K562 (cell line): ENCODE measurements at regions not wholly inside any gene's neighbourhood (a gene's known extent, or its start where the extent isn't known, plus 50 kb on each side); places are given as distances from the start of the nearest gene placed in this dataset.

Experiments
- CEBPB ChIP-seq: fragments of 450-650 bp; IDR thresholded peaks from 2 replicates; pipeline ENCODE4 v1.6.1; 2016; ENCODE audit warnings: missing genetic modification characterization, missing compliant biosample characterization
- GABPA ChIP-seq: fragments of 200-800 bp; sonication (Bioruptor generic); conservative IDR thresholded peaks from 2 replicates; pipeline ENCODE4 v1.6.1; 2016; ENCODE audit warnings: low read depth, missing genetic modification characterization, missing compliant biosample characterization
- HEY1 ChIP-seq: fragments of 250-450 bp; sonication (Bioruptor Pico); IDR thresholded peaks from 2 replicates; pipeline ENCODE4 v1.5.0; 2020; ENCODE audit warnings: mild to moderate bottlenecking, moderate library complexity, borderline replicate concordance
- HLTF ChIP-seq: fragments of 450-650 bp; IDR thresholded peaks from 2 replicates; pipeline ENCODE4 v1.6.1; 2016
- MYNN ChIP-seq, 2 experiments: sonication (generic); formaldehyde crosslinking in 1 of 2; IDR thresholded peaks; 2 replicates each; pipeline versions ENCODE4 v1.5.0 to v1.6.1; 2016 to 2020; ENCODE audit warnings: antibody characterized with exemption in 1 of 2, missing genetic modification reagents in 1 of 2
- SIN3B ChIP-seq: fragments of 450-650 bp; IDR thresholded peaks from 2 replicates; pipeline ENCODE4 v1.6.1; 2017; ENCODE audit warnings: low read depth, mild to moderate bottlenecking, moderate library complexity
- SNRNP70 ChIP-seq: fragments of 200-400 bp; formaldehyde crosslinking; optimal IDR thresholded peaks from 2 replicates; pipeline ENCODE3; 2017; ENCODE audit warnings: low read depth, low read length
- ZNF184 ChIP-seq: sonication (generic); formaldehyde crosslinking; IDR thresholded peaks from 2 replicates; pipeline ENCODE4 v1.5.0; 2020; ENCODE audit warnings: missing genetic modification reagents
- ZNF766 ChIP-seq: fragments of 200-800 bp; sonication (Bioruptor generic); conservative IDR thresholded peaks from 2 replicates; pipeline ENCODE4 v1.6.1; 2016; ENCODE audit warnings: missing genetic modification characterization, missing compliant biosample characterization
- ZSCAN32 ChIP-seq: fragments of 450-650 bp; formaldehyde crosslinking; IDR thresholded peaks from 2 replicates; pipeline ENCODE4 v1.4.0; 2020; ENCODE audit warnings: mild to moderate bottlenecking, moderate library complexity
- TF ChIP-seq, protein P1 (sequence below): sonication (generic); formaldehyde crosslinking; IDR thresholded peaks from 2 replicates; pipeline ENCODE4 v1.8.1; 2023; ENCODE audit warnings: mild to moderate bottlenecking, missing genetic modification reagents
- TF ChIP-seq, protein P2 (sequence below): fragments of 450-650 bp; IDR thresholded peaks from 2 replicates; pipeline ENCODE4 v1.6.1; 2018; ENCODE audit warnings: mild to moderate bottlenecking, low read depth; ENCODE audit not compliant: partially characterized antibody
- TF ChIP-seq, protein P3 (sequence below): fragments of 450-650 bp; formaldehyde crosslinking; IDR thresholded peaks from 2 replicates; pipeline ENCODE4 v1.4.0; 2022; ENCODE audit warnings: missing genetic modification characterization
- TF ChIP-seq, protein P4 (sequence below): fragments of 450-650 bp; formaldehyde crosslinking; conservative IDR thresholded peaks from 2 replicates; pipeline ENCODE4 v1.4.0; 2022; ENCODE audit warnings: mild to moderate bottlenecking, missing genetic modification characterization
- TF ChIP-seq, protein P5 (sequence below): fragments of 200-800 bp; sonication (Bioruptor generic); IDR thresholded peaks from 2 replicates; pipeline ENCODE4 v1.6.1; 2016; ENCODE audit warnings: missing genetic modification characterization, missing compliant biosample characterization

DNA sequence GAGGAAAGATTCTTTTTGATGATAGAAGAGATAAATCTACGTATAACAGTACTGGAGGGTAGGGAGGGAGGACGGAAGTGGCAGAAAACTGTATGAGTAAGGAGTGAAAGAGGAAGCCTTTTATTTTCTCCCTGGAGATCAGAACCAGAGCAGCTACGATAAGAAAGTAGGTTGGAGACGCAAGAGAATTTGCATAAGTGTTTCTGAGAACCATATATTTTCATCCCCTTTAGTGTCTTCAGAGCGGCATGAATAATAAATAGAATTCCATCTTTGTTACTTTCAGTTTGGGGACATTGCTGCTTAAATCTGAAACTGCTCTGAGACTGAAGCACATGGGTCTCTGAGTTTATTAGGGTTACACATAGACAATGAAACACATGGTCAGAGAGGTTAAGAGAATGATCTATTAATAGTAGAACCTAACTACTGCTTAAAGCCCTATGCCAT lies 230.2 kb upstream of the TNP1 start (continued):
- TF ChIP-seq, protein P1, sequence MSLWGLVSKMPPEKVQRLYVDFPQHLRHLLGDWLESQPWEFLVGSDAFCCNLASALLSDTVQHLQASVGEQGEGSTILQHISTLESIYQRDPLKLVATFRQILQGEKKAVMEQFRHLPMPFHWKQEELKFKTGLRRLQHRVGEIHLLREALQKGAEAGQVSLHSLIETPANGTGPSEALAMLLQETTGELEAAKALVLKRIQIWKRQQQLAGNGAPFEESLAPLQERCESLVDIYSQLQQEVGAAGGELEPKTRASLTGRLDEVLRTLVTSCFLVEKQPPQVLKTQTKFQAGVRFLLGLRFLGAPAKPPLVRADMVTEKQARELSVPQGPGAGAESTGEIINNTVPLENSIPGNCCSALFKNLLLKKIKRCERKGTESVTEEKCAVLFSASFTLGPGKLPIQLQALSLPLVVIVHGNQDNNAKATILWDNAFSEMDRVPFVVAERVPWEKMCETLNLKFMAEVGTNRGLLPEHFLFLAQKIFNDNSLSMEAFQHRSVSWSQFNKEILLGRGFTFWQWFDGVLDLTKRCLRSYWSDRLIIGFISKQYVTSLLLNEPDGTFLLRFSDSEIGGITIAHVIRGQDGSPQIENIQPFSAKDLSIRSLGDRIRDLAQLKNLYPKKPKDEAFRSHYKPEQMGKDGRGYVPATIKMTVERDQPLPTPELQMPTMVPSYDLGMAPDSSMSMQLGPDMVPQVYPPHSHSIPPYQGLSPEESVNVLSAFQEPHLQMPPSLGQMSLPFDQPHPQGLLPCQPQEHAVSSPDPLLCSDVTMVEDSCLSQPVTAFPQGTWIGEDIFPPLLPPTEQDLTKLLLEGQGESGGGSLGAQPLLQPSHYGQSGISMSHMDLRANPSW (CRISPR knock-in tag): no peak
- TF ChIP-seq HEY1 (CRISPR knock-in tag) (no peak), SNRNP70 (no peak), ZSCAN32 (CRISPR knock-in tag) (no peak), HLTF (no peak), ZNF766 (CRISPR knock-in tag) (0 out of 2 replicates have a peak, but pooled peaks have one; percentile 17), MYNN (IDR thresholded peaks at IDR 0.05) (no peak), MYNN (CRISPR knock-in tag; IDR thresholded peaks at IDR 0.05) (no peak), ZNF184 (no peak), GABPA (tag) (peak; percentile 55), SIN3B (no peak), CEBPB (tag) (no peak)
- TF ChIP-seq, protein P2, sequence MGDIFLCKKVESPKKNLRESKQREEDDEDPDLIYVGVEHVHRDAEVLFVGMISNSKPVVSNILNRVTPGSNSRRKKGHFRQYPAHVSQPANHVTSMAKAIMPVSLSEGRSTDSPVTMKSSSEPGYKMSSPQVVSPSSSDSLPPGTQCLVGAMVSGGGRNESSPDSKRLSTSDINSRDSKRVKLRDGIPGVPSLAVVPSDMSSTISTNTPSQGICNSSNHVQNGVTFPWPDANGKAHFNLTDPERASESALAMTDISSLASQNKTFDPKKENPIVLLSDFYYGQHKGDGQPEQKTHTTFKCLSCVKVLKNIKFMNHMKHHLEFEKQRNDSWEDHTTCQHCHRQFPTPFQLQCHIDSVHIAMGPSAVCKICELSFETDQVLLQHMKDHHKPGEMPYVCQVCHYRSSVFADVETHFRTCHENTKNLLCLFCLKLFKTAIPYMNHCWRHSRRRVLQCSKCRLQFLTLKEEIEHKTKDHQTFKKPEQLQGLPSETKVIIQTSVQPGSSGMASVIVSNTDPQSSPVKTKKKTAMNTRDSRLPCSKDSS: no peak
- TF ChIP-seq, protein P3, sequence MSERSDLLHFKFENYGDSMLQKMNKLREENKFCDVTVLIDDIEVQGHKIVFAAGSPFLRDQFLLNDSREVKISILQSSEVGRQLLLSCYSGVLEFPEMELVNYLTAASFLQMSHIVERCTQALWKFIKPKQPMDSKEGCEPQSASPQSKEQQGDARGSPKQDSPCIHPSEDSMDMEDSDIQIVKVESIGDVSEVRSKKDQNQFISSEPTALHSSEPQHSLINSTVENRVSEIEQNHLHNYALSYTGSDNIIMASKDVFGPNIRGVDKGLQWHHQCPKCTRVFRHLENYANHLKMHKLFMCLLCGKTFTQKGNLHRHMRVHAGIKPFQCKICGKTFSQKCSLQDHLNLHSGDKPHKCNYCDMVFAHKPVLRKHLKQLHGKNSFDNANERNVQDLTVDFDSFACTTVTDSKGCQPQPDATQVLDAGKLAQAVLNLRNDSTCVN (CRISPR knock-in tag): no peak
- TF ChIP-seq, protein P4, sequence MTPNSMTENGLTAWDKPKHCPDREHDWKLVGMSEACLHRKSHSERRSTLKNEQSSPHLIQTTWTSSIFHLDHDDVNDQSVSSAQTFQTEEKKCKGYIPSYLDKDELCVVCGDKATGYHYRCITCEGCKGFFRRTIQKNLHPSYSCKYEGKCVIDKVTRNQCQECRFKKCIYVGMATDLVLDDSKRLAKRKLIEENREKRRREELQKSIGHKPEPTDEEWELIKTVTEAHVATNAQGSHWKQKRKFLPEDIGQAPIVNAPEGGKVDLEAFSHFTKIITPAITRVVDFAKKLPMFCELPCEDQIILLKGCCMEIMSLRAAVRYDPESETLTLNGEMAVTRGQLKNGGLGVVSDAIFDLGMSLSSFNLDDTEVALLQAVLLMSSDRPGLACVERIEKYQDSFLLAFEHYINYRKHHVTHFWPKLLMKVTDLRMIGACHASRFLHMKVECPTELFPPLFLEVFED (CRISPR knock-in tag): no peak
- TF ChIP-seq, protein P5, sequence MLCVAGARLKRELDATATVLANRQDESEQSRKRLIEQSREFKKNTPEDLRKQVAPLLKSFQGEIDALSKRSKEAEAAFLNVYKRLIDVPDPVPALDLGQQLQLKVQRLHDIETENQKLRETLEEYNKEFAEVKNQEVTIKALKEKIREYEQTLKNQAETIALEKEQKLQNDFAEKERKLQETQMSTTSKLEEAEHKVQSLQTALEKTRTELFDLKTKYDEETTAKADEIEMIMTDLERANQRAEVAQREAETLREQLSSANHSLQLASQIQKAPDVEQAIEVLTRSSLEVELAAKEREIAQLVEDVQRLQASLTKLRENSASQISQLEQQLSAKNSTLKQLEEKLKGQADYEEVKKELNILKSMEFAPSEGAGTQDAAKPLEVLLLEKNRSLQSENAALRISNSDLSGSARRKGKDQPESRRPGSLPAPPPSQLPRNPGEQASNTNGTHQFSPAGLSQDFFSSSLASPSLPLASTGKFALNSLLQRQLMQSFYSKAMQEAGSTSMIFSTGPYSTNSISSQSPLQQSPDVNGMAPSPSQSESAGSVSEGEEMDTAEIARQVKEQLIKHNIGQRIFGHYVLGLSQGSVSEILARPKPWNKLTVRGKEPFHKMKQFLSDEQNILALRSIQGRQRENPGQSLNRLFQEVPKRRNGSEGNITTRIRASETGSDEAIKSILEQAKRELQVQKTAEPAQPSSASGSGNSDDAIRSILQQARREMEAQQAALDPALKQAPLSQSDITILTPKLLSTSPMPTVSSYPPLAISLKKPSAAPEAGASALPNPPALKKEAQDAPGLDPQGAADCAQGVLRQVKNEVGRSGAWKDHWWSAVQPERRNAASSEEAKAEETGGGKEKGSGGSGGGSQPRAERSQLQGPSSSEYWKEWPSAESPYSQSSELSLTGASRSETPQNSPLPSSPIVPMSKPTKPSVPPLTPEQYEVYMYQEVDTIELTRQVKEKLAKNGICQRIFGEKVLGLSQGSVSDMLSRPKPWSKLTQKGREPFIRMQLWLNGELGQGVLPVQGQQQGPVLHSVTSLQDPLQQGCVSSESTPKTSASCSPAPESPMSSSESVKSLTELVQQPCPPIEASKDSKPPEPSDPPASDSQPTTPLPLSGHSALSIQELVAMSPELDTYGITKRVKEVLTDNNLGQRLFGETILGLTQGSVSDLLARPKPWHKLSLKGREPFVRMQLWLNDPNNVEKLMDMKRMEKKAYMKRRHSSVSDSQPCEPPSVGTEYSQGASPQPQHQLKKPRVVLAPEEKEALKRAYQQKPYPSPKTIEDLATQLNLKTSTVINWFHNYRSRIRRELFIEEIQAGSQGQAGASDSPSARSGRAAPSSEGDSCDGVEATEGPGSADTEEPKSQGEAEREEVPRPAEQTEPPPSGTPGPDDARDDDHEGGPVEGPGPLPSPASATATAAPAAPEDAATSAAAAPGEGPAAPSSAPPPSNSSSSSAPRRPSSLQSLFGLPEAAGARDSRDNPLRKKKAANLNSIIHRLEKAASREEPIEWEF (CRISPR knock-in tag): no peak
